ENCODE measurements at regions not wholly inside any gene's neighbourhood (a gene's known extent, or its start where the extent isn't known, plus 50 kb on each side); places are given as distances from the start of the nearest gene placed in this dataset.
"Not testable (repeated sequence)": the region's sequence is repeated elsewhere in the genome, so short reads cannot be mapped to it uniquely, and the experiment has no call there.

GRCh38 chrX:10965174-10965798 lies 145.8 kb upstream of the HCCS start:
- DNase-seq (ENCODE audit: low read depth in 2 of 2), result no peak

- DNase-seq (ENCODE audit: low read depth in 2 of 2), result no peak
Observed at GRCh38 chrX:10966057-10966456, 145.1 kb upstream of the HCCS start.

GRCh38 chrX:10971176-10971575 lies 140.0 kb upstream of the HCCS start:
- no peak for DNase-seq (ENCODE audit: low read depth in 2 of 2)

GRCh38 chrX:10971759-10972158 lies 139.4 kb upstream of the HCCS start:
- no peak for DNase-seq (ENCODE audit: low read depth in 2 of 2)

- no peak for DNase-seq (ENCODE audit: low read depth in 2 of 2)
Observed at GRCh38 chrX:10972706-10973105, 138.4 kb upstream of the HCCS start.

GRCh38 chrX:10974920-10975319 lies 136.2 kb upstream of the HCCS start:
- no peak for DNase-seq (ENCODE audit: low read depth in 2 of 2)

- DNase-seq (ENCODE audit: low read depth in 2 of 2), result no peak
Observed at GRCh38 chrX:10979956-10980355, 131.2 kb upstream of the HCCS start.

GRCh38 chrX:10981506-10981905 lies 129.6 kb upstream of the HCCS start:
- no peak for DNase-seq (ENCODE audit: low read depth in 2 of 2)

- no peak for DNase-seq (ENCODE audit: low read depth in 2 of 2)
Observed at GRCh38 chrX:10983526-10983925, 127.6 kb upstream of the HCCS start.

GRCh38 chrX:10984213-10984612 lies 126.9 kb upstream of the HCCS start:
- no peak for DNase-seq (ENCODE audit: low read depth in 2 of 2)

GRCh38 chrX:10986616-10987015 lies 124.5 kb upstream of the HCCS start:
- DNase-seq (ENCODE audit: low read depth in 2 of 2), result no peak

GRCh38 chrX:10988653-10989052 lies 122.5 kb upstream of the HCCS start:
- DNase-seq (ENCODE audit: low read depth in 2 of 2), result no peak

GRCh38 chrX:10989386-10989785 lies 121.7 kb upstream of the HCCS start:
- no peak for DNase-seq (ENCODE audit: low read depth in 2 of 2)

GRCh38 chrX:10990418-10990817 lies 120.7 kb upstream of the HCCS start:
- no peak for DNase-seq (ENCODE audit: low read depth in 2 of 2)

- no peak for DNase-seq (ENCODE audit: low read depth in 2 of 2)
Observed at GRCh38 chrX:10990976-10991375, 120.2 kb upstream of the HCCS start.

GRCh38 chrX:10992110-10992509 lies 119.0 kb upstream of the HCCS start:
- no peak for DNase-seq (ENCODE audit: low read depth in 2 of 2)

GRCh38 chrX:11007076-11007475 lies 104.1 kb upstream of the HCCS start:
- not testable (repeated sequence) for DNase-seq (ENCODE audit: low read depth in 2 of 2)

GRCh38 chrX:11010476-11010875 lies 100.7 kb upstream of the HCCS start:
- DNase-seq (ENCODE audit: low read depth in 2 of 2), result no peak

- no peak for DNase-seq (ENCODE audit: low read depth in 2 of 2)
Observed at GRCh38 chrX:11016728-11017127, 94.4 kb upstream of the HCCS start.

GRCh38 chrX:11022588-11022987 lies 88.5 kb upstream of the HCCS start:
- not testable (repeated sequence) for DNase-seq (ENCODE audit: low read depth in 2 of 2)

- no peak for DNase-seq (ENCODE audit: low read depth in 2 of 2)
Observed at GRCh38 chrX:11039926-11040325, 71.2 kb upstream of the HCCS start.

- DNase-seq (ENCODE audit: low read depth in 2 of 2), result no peak
Observed at GRCh38 chrX:11040405-11040804, 70.7 kb upstream of the HCCS start.

- DNase-seq (ENCODE audit: low read depth in 2 of 2), result no peak
Observed at GRCh38 chrX:11040996-11041395, 70.1 kb upstream of the HCCS start.

- DNase-seq (ENCODE audit: low read depth in 2 of 2), result no peak
Observed at GRCh38 chrX:11050013-11050412, 61.1 kb upstream of the HCCS start.
